ENCODE measurements at regions not wholly inside any gene's neighbourhood (a gene's known extent, or its start where the extent isn't known, plus 50 kb on each side); places are given as distances from the start of the nearest gene placed in this dataset.
"Not testable (repeated sequence)": the region's sequence is repeated elsewhere in the genome, so short reads cannot be mapped to it uniquely, and the experiment has no call there.

GRCh38 chr15:49706805-49707204, 86.0 kb downstream of the DTWD1 start:
- DNase-seq (ENCODE audit: low read depth), result no peak

GRCh38 chr15:49707598-49707997, 86.8 kb downstream of the DTWD1 start:
- no peak for DNase-seq (ENCODE audit: low read depth)

- no peak for DNase-seq (ENCODE audit: low read depth)
Measured at GRCh38 chr15:49709646-49710214, 88.9 kb downstream of the DTWD1 start.

GRCh38 chr15:49712162-49712561, 91.3 kb downstream of the DTWD1 start:
- DNase-seq (ENCODE audit: low read depth), result no peak

- DNase-seq (ENCODE audit: low read depth), result no peak
Measured at GRCh38 chr15:49712846-49713450, 92.1 kb downstream of the DTWD1 start.

GRCh38 chr15:49715211-49715610, 94.4 kb downstream of the DTWD1 start:
- no peak for DNase-seq (ENCODE audit: low read depth)

- DNase-seq (ENCODE audit: low read depth), result no peak
Measured at GRCh38 chr15:49715701-49716100, 94.9 kb downstream of the DTWD1 start.

GRCh38 chr15:49718234-49718633, 97.4 kb downstream of the DTWD1 start:
- peak; percentile 44 for DNase-seq (ENCODE audit: low read depth)

- DNase-seq (ENCODE audit: low read depth), result no peak
Measured at GRCh38 chr15:49718846-49719245, 98.0 kb downstream of the DTWD1 start.

GRCh38 chr15:49720261-49720660, 99.4 kb downstream of the DTWD1 start:
- no peak for DNase-seq (ENCODE audit: low read depth)

GRCh38 chr15:49721091-49721490, 100.2 kb downstream of the DTWD1 start:
- DNase-seq (ENCODE audit: low read depth), result no peak

GRCh38 chr15:49721621-49722020, 100.8 kb downstream of the DTWD1 start:
- no peak for DNase-seq (ENCODE audit: low read depth)

- no peak for DNase-seq (ENCODE audit: low read depth)
Measured at GRCh38 chr15:49723981-49724380, 103.1 kb downstream of the DTWD1 start.

- no peak for DNase-seq (ENCODE audit: low read depth)
Measured at GRCh38 chr15:49731187-49732099, 110.6 kb downstream of the DTWD1 start.

- not testable (repeated sequence) for DNase-seq (ENCODE audit: low read depth)
Measured at GRCh38 chr15:49732109-49732508, 111.3 kb downstream of the DTWD1 start.

- DNase-seq (ENCODE audit: low read depth), result not testable (repeated sequence)
Measured at GRCh38 chr15:49734089-49734488, 113.2 kb downstream of the DTWD1 start.

- no peak for DNase-seq (ENCODE audit: low read depth)
Measured at GRCh38 chr15:49734831-49735508, 114.1 kb downstream of the DTWD1 start.

- DNase-seq (ENCODE audit: low read depth), result no peak
Measured at GRCh38 chr15:49737127-49737526, 116.3 kb downstream of the DTWD1 start.

GRCh38 chr15:49741712-49742111, 120.9 kb downstream of the DTWD1 start:
- no peak for DNase-seq (ENCODE audit: low read depth)

GRCh38 chr15:49742381-49742780, 121.5 kb downstream of the DTWD1 start:
- DNase-seq (ENCODE audit: low read depth), result no peak

- no peak for DNase-seq (ENCODE audit: low read depth)
Measured at GRCh38 chr15:49747340-49747739, 126.5 kb downstream of the DTWD1 start.

GRCh38 chr15:49748791-49749190, 127.9 kb downstream of the DTWD1 start:
- no peak for DNase-seq (ENCODE audit: low read depth)

- DNase-seq (ENCODE audit: low read depth), result no peak
Measured at GRCh38 chr15:49750553-49750952, 129.7 kb downstream of the DTWD1 start.

Data from GM04504 (cell line).